ENCODE measurements at regions not wholly inside any gene's neighbourhood (a gene's known extent, or its start where the extent isn't known, plus 50 kb on each side); places are given as distances from the start of the nearest gene placed in this dataset.

- ATAC-seq (ENCODE audit: low read depth): no peak
- H3K27me3 Mint-ChIP-seq: no peaks in the 10 kb centered on the region
- Histone ChIP-seq H4K20me1 (ENCODE audit: control insufficient read depth, insufficient read depth, low read length, poor library complexity, severe bottlenecking) (no peaks in the 10 kb centered on the region), H3K4me1 (ENCODE audit: control insufficient read depth in 2 of 2, insufficient read depth in 2 of 2, low read length in 2 of 2) (no peaks in the 10 kb centered on the region), H2AFZ (ENCODE audit: insufficient read depth, low read depth, low read length, poor library complexity, severe bottlenecking) (no peak overlapping the region), H3K9me3 (ENCODE audit: control extremely low read depth in 1 of 3, control insufficient read depth in 2 of 3, insufficient read depth in 1 of 3, low read length in 2 of 3) (no peaks in the 10 kb centered on the region), H3K27me3 (replicated peaks in 1 of 4; ENCODE audit: control extremely low read depth in 1 of 4, control insufficient read depth in 3 of 4, insufficient read depth in 4 of 4, low read length in 3 of 4) (no peaks in the 10 kb centered on the region), H3K4me2 (replicated peaks; ENCODE audit: low read depth, low read length, poor library complexity, severe bottlenecking) (no peak overlapping the region), H3K4me3 (ENCODE audit: control extremely low read depth in 1 of 5, extremely low read depth in 1 of 5, insufficient read depth in 1 of 5, low read depth in 2 of 5, low read length in 4 of 5) (no peak overlapping the region), H3K36me3 (replicated peaks in 1 of 2; ENCODE audit: control extremely low read depth in 1 of 2, control insufficient read depth in 1 of 2, extremely low read depth in 1 of 2, insufficient read depth in 2 of 2, low read length in 1 of 2) (no peaks in the 10 kb centered on the region), H3K9ac (ENCODE audit: low read length) (no peak overlapping the region), H3K79me2 (ENCODE audit: control insufficient read depth, insufficient read depth, low read length) (no peaks in the 10 kb centered on the region), H3K27ac (ENCODE audit: low read length in 2 of 2) (no peak overlapping the region)
- intact Hi-C loops (cut with micrococcal nuclease): no loop called here
- POLR2A ChIA-PET: no interaction called here
- no peak overlapping the region for H3K4me3 Mint-ChIP-seq
- H3K27ac Mint-ChIP-seq: no peak overlapping the region
- no peaks in the 10 kb centered on the region for H3K4me1 Mint-ChIP-seq
- CTCF ChIA-PET: no interaction called here
- WGBS (ENCODE audit: insufficient coverage): 100% methylated on average over 1 of the region's 4 CpGs
- TF ChIP-seq CTCF (IDR thresholded peaks at IDR 0.05): no peak
- no peak for TF ChIP-seq EZH2 (IDR thresholded peaks at IDR 0.05; ENCODE audit: borderline replicate concordance, insufficient read depth, low read depth, low read length, poor library complexity, severe bottlenecking)
- H3K9me3 Mint-ChIP-seq (ENCODE audit: insufficient read depth): no peaks in the 10 kb centered on the region
- no peak for DNase-seq
Measured at GRCh38 chr11:97163631-97164191, 773.9 kb downstream of the JRKL start.

GRCh38 chr11:97201743-97202612 is 812.2 kb downstream of the JRKL start:
- no peaks in the 10 kb centered on the region for H3K79me2 ChIP-seq (ENCODE audit: control insufficient read depth, insufficient read depth, low read length)
- H3K4me2 ChIP-seq (replicated peaks; ENCODE audit: low read depth, low read length, poor library complexity, severe bottlenecking): no peak overlapping the region
- peaks cover 0 to 19% (median 0%) of the 10 kb centered on the region in 3 donors for H3K9me3 ChIP-seq (ENCODE audit: control extremely low read depth in 1 of 3, control insufficient read depth in 2 of 3, insufficient read depth in 1 of 3, low read length in 2 of 3)
- ChIA-PET CTCF (no interaction called here), POLR2A (no interaction called here)
- no peaks in the 10 kb centered on the region for H3K27me3 ChIP-seq (replicated peaks in 1 of 4; ENCODE audit: control extremely low read depth in 1 of 4, control insufficient read depth in 3 of 4, insufficient read depth in 4 of 4, low read length in 3 of 4)
- H3K4me1 ChIP-seq (ENCODE audit: control insufficient read depth in 2 of 2, insufficient read depth in 2 of 2, low read length in 2 of 2): no peaks in the 10 kb centered on the region
- ATAC-seq (ENCODE audit: low read depth): no peak
- no peak overlapping the region for H3K4me3 ChIP-seq (ENCODE audit: control extremely low read depth in 1 of 5, extremely low read depth in 1 of 5, insufficient read depth in 1 of 5, low read depth in 2 of 5, low read length in 4 of 5)
- no peak overlapping the region for H3K9ac ChIP-seq (ENCODE audit: low read length)
- DNase-seq: no peak
- H4K20me1 ChIP-seq (ENCODE audit: control insufficient read depth, insufficient read depth, low read length, poor library complexity, severe bottlenecking): no peaks in the 10 kb centered on the region
- H3K4me1 Mint-ChIP-seq: no peaks in the 10 kb centered on the region
- H2AFZ ChIP-seq (ENCODE audit: insufficient read depth, low read depth, low read length, poor library complexity, severe bottlenecking): no peak overlapping the region
- no peak overlapping the region for H3K4me3 Mint-ChIP-seq
- H3K27me3 Mint-ChIP-seq: no peaks in the 10 kb centered on the region
- peaks cover 2% of the 10 kb centered on the region for H3K9me3 Mint-ChIP-seq (ENCODE audit: insufficient read depth)
- H3K36me3 ChIP-seq (replicated peaks in 1 of 2; ENCODE audit: control extremely low read depth in 1 of 2, control insufficient read depth in 1 of 2, extremely low read depth in 1 of 2, insufficient read depth in 2 of 2, low read length in 1 of 2): no peaks in the 10 kb centered on the region
- no peak for TF ChIP-seq CTCF (IDR thresholded peaks at IDR 0.05)
- no peak overlapping the region for H3K27ac Mint-ChIP-seq
- no peak overlapping the region for H3K27ac ChIP-seq (ENCODE audit: low read length in 2 of 2)
- intact Hi-C loops (cut with micrococcal nuclease): no loop called here
- 88% methylated on average over 3 of the region's 3 CpGs for WGBS (ENCODE audit: insufficient coverage)
